MM.1S (cell line): ENCODE measurements at regions not wholly inside any gene's neighbourhood (a gene's known extent, or its start where the extent isn't known, plus 50 kb on each side); places are given as distances from the start of the nearest gene placed in this dataset.

ENCODE experiments used
- DNase-seq: peaks from one replicate; pipeline ENCODE4 v3.0.0-alpha.2; 2015
- H2AFZ ChIP-seq: fragments of 300-600 bp; sonication (generic); 2 replicates; pipeline ENCODE4 v1.6.0; 2016; ENCODE audit warnings: antibody characterized with exemption, low read length
- H3F3A ChIP-seq: fragments of 300-600 bp; sonication (generic); 2 replicates; pipeline ENCODE4 v1.6.1; 2016; ENCODE audit warnings: mild to moderate bottlenecking, antibody characterized with exemption, low read length, moderate library complexity, mixed read lengths; ENCODE audit not compliant: insufficient read depth
- H3K27ac ChIP-seq: fragments of 300-600 bp; sonication (generic); 2 replicates; pipeline ENCODE4 v1.5.1; 2016; ENCODE audit warnings: mild to moderate bottlenecking, low read length
- H3K27me3 ChIP-seq: fragments of 300-600 bp; sonication (generic); replicated peaks from 2 replicates; pipeline ENCODE4 v1.6.0; 2016; ENCODE audit warnings: low read length; ENCODE audit not compliant: insufficient read depth
- H3K36me3 ChIP-seq: fragments of 300-600 bp; sonication (generic); replicated peaks from 2 replicates; pipeline ENCODE4 v1.6.1; 2016; ENCODE audit warnings: mild to moderate bottlenecking, low read length, mixed read lengths; ENCODE audit not compliant: insufficient read depth
- H3K4me1 ChIP-seq: fragments of 300-600 bp; sonication (generic); 2 replicates; pipeline ENCODE4 v1.6.1; 2016; ENCODE audit warnings: low read length, mixed read lengths
- H3K4me2 ChIP-seq: fragments of 300-600 bp; sonication (generic); 2 replicates; pipeline ENCODE4 v1.6.0; 2016; ENCODE audit warnings: low read depth, low read length
- H3K4me3 ChIP-seq: fragments of 300-600 bp; sonication (generic); 2 replicates; pipeline ENCODE4 v1.5.1; 2016; ENCODE audit warnings: low read length, mixed read lengths
- H3K79me2 ChIP-seq: fragments of 300-600 bp; sonication (generic); 2 replicates; pipeline ENCODE4 v1.6.1; 2016; ENCODE audit warnings: mixed run types, low read length, mixed read lengths
- H3K9ac ChIP-seq: fragments of 300-600 bp; sonication (generic); 2 replicates; pipeline ENCODE4 v1.6.1; 2016; ENCODE audit warnings: low read length, mixed read lengths
- H3K9me2 ChIP-seq: fragments of 300-600 bp; sonication (generic); replicated peaks from 2 replicates; pipeline ENCODE4 v1.6.1; 2016; ENCODE audit warnings: mild to moderate bottlenecking, low read length, mixed read lengths; ENCODE audit not compliant: insufficient read depth
- H3K9me3 ChIP-seq: fragments of 300-600 bp; sonication (generic); replicated peaks from 2 replicates; pipeline ENCODE4 v1.6.1; 2016; ENCODE audit warnings: mild to moderate bottlenecking, low read length, mixed read lengths; ENCODE audit not compliant: insufficient read depth
- H4K20me1 ChIP-seq: fragments of 300-600 bp; sonication (generic); 2 replicates; pipeline ENCODE4 v1.6.1; 2016; ENCODE audit warnings: mild to moderate bottlenecking, low read length, moderate library complexity, mixed read lengths; ENCODE audit not compliant: insufficient read depth
- CTCF ChIP-seq: fragments of 300-600 bp; sonication (generic); IDR thresholded peaks from 2 replicates; pipeline ENCODE4 v1.5.1; 2016; ENCODE audit warnings: antibody characterized with exemption, low read length, mixed read lengths
- EZH2 ChIP-seq: fragments of 300-600 bp; sonication (generic); optimal IDR thresholded peaks from 2 replicates; pipeline ENCODE3; 2017; ENCODE audit warnings: low read depth, mild to moderate bottlenecking, antibody characterized with exemption, low read length, mixed read lengths
- EZH2phosphoT487 ChIP-seq: fragments of 300-600 bp; sonication (generic); IDR thresholded peaks from 2 replicates; pipeline ENCODE4 v1.6.1; 2018; ENCODE audit warnings: antibody characterized with exemption, low read length

GRCh38 chr1:65066419-65066765, 81.6 kb upstream of the AK4 start:
- no peaks in the 10 kb centered on the region for H3K27me3 ChIP-seq
- no peaks in the 10 kb centered on the region for H3K9me3 ChIP-seq
- DNase-seq = no peak
- no peaks in the 10 kb centered on the region for H3K9me2 ChIP-seq
- TF ChIP-seq EZH2phosphoT487 (no peak), EZH2 (no peak), CTCF (no peak)
- H3K9ac ChIP-seq = peak overlapping the region; percentile 66
- peak overlapping the region; percentile 83 for H3K4me3 ChIP-seq
- H3F3A ChIP-seq = 0 out of 2 replicates have a peak, but pooled peaks cover 4% of the 10 kb centered on the region
- H3K36me3 ChIP-seq = no peaks in the 10 kb centered on the region
- no peaks in the 10 kb centered on the region; the same call in 1 of the 2 replicates for H3K79me2 ChIP-seq
- H4K20me1 ChIP-seq = no peaks in the 10 kb centered on the region
- H3K4me1 ChIP-seq = no peaks in the 10 kb centered on the region
- H3K4me2 ChIP-seq = peak overlapping the region; percentile 71
- H3K27ac ChIP-seq = no peak overlapping the region; the same call in 1 of the 2 replicates
- H2AFZ ChIP-seq = peak overlapping the region; percentile 94

GRCh38 chr1:65066766-65067490, 81.1 kb upstream of the AK4 start:
- Histone ChIP-seq H3K27me3 (no peaks in the 10 kb centered on the region), H3K36me3 (no peaks in the 10 kb centered on the region), H3K9me2 (no peaks in the 10 kb centered on the region), H2AFZ (peak overlapping the region; percentile 94), H3K27ac (no peak overlapping the region; the same call in 1 of the 2 replicates), H3K9ac (peak overlapping the region; percentile 66), H3K4me2 (peak overlapping the region; percentile 71), H3K79me2 (no peaks in the 10 kb centered on the region; the same call in 1 of the 2 replicates), H3F3A (0 out of 2 replicates have a peak, but pooled peaks cover 4% of the 10 kb centered on the region), H3K4me3 (peak overlapping the region; percentile 83), H3K9me3 (no peaks in the 10 kb centered on the region), H4K20me1 (no peaks in the 10 kb centered on the region), H3K4me1 (no peaks in the 10 kb centered on the region)
- peak; percentile 68 for DNase-seq
- TF ChIP-seq EZH2 (no peak), EZH2phosphoT487 (no peak), CTCF (no peak)

GRCh38 chr1:65067491-65068201, 80.4 kb upstream of the AK4 start:
- H4K20me1 ChIP-seq = no peaks in the 10 kb centered on the region
- TF ChIP-seq CTCF = no peak
- TF ChIP-seq EZH2 = no peak
- TF ChIP-seq EZH2phosphoT487 = no peak
- peak; percentile 48 for DNase-seq
- H3K27me3 ChIP-seq = no peaks in the 10 kb centered on the region
- H3K4me2 ChIP-seq = peak overlapping the region; percentile 93
- 0 out of 2 replicates have a peak, but pooled peaks cover 4% of the 10 kb centered on the region for H3F3A ChIP-seq
- peak overlapping the region; percentile 81 for H3K9ac ChIP-seq
- no peaks in the 10 kb centered on the region for H3K9me3 ChIP-seq
- no peaks in the 10 kb centered on the region for H3K4me1 ChIP-seq
- H3K36me3 ChIP-seq = no peaks in the 10 kb centered on the region
- H3K79me2 ChIP-seq = no peaks in the 10 kb centered on the region; the same call in 1 of the 2 replicates
- H3K9me2 ChIP-seq = no peaks in the 10 kb centered on the region
- H3K4me3 ChIP-seq = peak overlapping the region; percentile 79
- peak overlapping the region; percentile 39; the same call in 1 of the 2 replicates for H3K27ac ChIP-seq
- peak overlapping the region; percentile 81 for H2AFZ ChIP-seq
